ENCODE measurements at regions not wholly inside any gene's neighbourhood (a gene's known extent, or its start where the extent isn't known, plus 50 kb on each side); places are given as distances from the start of the nearest gene placed in this dataset.

DNA sequence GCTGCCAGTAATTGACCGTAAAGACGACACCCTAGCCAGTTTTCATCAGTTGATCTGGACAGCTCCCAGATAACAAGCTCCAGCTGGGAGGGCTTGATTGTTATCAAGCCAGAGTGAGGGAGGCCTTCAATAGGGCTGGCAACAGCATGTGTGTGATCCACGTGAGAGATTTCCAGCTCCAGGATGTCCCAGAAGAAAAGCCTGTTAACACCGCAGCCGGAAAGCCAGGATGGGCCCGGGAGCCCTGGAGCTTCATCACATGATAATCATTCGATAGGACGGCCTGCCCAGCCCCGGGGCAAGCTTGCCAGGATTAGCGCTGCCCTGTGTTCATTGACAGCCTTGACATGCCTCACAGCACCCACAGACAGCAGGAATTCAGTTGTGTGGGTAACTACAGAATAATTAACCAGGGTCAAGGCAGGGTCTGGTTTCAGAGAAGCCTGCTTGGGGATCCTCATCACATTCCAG lies 182.5 kb downstream of the C1D start:
- Histone ChIP-seq H3K27me3 (ENCODE audit: control insufficient read depth in 2 of 2, insufficient read depth in 2 of 2, low read length in 2 of 2) (no peaks in the 10 kb centered on the region), H4K20me1 (replicated peaks; ENCODE audit: control insufficient read depth, extremely low read depth, insufficient read depth, low read length) (no peaks in the 10 kb centered on the region), H3K4me3 (replicated peaks in 1 of 3; ENCODE audit: insufficient read depth in 1 of 3, low read depth in 1 of 3, low read length in 3 of 3) (no peak overlapping the region), H3K9me1 (replicated peaks; ENCODE audit: control insufficient read depth, extremely low read depth, insufficient read depth, low read length) (no peaks in the 10 kb centered on the region), H2AFZ (ENCODE audit: low read depth, low read length) (no peak overlapping the region), H3K79me2 (ENCODE audit: control insufficient read depth, insufficient read depth, low read length) (no peaks in the 10 kb centered on the region), H3K4me1 (ENCODE audit: control insufficient read depth, extremely low read depth, insufficient read depth, low read length) (no peaks in the 10 kb centered on the region), H3K36me3 (ENCODE audit: control insufficient read depth in 2 of 2, extremely low read depth in 1 of 2, insufficient read depth in 2 of 2, low read length in 2 of 2) (no peaks in the 10 kb centered on the region), H3K9ac (replicated peaks; ENCODE audit: extremely low read depth, insufficient read depth, low read length) (no peak overlapping the region), H3K9me3 (replicated peaks; ENCODE audit: control insufficient read depth, insufficient read depth, low read length) (no peaks in the 10 kb centered on the region), H3K4me2 (ENCODE audit: insufficient read depth, low read length) (no peak overlapping the region), H3K27ac (ENCODE audit: insufficient read depth, low read depth, low read length) (no peak overlapping the region)
- ChIA-PET CTCF (interaction anchor here (1.0 to 2.7 kb wide), 5 partner anchors 8 to 151 kb away, joined by 3 to 11 read pairs (median 4); no protein-coding TSS in a partner anchor), POLR2A (no interaction called here)
- no TSS peak for BruUV-seq (replicated peaks)
- TF ChIP-seq GATA2 (IDR thresholded peaks at IDR 0.05; ENCODE audit: insufficient read depth, insufficient read length, low read depth, low read length), result peak; percentile 42
- no peak for TF ChIP-seq EZH2 (IDR thresholded peaks at IDR 0.05; ENCODE audit: borderline replicate concordance, low read depth, low read length, severe bottlenecking)
- TF ChIP-seq MYC (IDR thresholded peaks at IDR 0.05; ENCODE audit: low read depth, low read length), result no peak
- TF ChIP-seq POLR2A (IDR thresholded peaks at IDR 0.05; ENCODE audit: low read depth, low read length), result no peak
- dilution Hi-C loops (cut with MboI; ENCODE audit: extremely low pct_ligation_motif_present, low sequenced_read_pairs) (no loop called here), intact Hi-C loops (cut with micrococcal nuclease) (no loop called here)
- no peak for FAIRE-seq
- DNase-seq (ENCODE audit: low read depth, low spot score), result no peak

DNA sequence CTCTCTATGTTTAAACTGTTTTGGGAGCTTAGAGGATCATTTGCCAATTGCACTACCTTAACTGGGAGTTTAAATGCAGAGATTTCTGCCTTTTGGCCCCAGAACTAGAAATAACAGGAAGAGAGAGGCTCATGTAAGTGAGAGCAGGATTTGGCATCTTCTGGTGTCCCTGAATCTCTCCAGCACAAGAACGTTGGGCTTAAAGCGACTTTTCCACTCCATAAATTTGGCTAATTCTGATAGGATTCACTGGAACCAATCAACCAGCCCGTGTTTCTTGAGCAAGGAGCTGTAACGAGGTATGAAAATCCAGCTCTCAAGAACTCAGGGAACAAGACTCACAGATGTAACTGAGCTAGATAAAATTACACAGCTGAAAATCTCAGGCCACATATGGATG lies 181.0 kb downstream of the C1D start:
- no peaks in the 10 kb centered on the region for H3K79me2 ChIP-seq (ENCODE audit: control insufficient read depth, insufficient read depth, low read length)
- POLR2A ChIA-PET, result no interaction called here
- H3K9ac ChIP-seq (replicated peaks; ENCODE audit: extremely low read depth, insufficient read depth, low read length), result no peak overlapping the region
- CTCF ChIA-PET, result interaction anchor here (1.5 kb wide), 1 partner anchor 17 kb away, joined by 5 read pairs; no protein-coding TSS in a partner anchor
- no peaks in the 10 kb centered on the region for H3K9me1 ChIP-seq (replicated peaks; ENCODE audit: control insufficient read depth, extremely low read depth, insufficient read depth, low read length)
- H3K9me3 ChIP-seq (replicated peaks; ENCODE audit: control insufficient read depth, insufficient read depth, low read length), result no peaks in the 10 kb centered on the region
- no peak overlapping the region for H3K4me3 ChIP-seq (replicated peaks in 1 of 3; ENCODE audit: insufficient read depth in 1 of 3, low read depth in 1 of 3, low read length in 3 of 3)
- no peak for FAIRE-seq
- no peak overlapping the region for H2AFZ ChIP-seq (ENCODE audit: low read depth, low read length)
- intact Hi-C loops (cut with micrococcal nuclease) (no loop called here), dilution Hi-C loops (cut with MboI; ENCODE audit: extremely low pct_ligation_motif_present, low sequenced_read_pairs) (no loop called here)
- TF ChIP-seq EZH2 (IDR thresholded peaks at IDR 0.05; ENCODE audit: borderline replicate concordance, low read depth, low read length, severe bottlenecking) (no peak), FOS (IDR thresholded peaks at IDR 0.05; ENCODE audit: borderline replicate concordance, insufficient read depth, low read length) (no peak), POLR2A (IDR thresholded peaks at IDR 0.05; ENCODE audit: low read depth, low read length) (no peak), JUN (IDR thresholded peaks at IDR 0.05; ENCODE audit: borderline replicate concordance, insufficient read depth, insufficient read length, low read depth) (no peak), GATA2 (IDR thresholded peaks at IDR 0.05; ENCODE audit: insufficient read depth, insufficient read length, low read depth, low read length) (no peak), MYC (IDR thresholded peaks at IDR 0.05; ENCODE audit: low read depth, low read length) (no peak), POLR2AphosphoS5 (IDR thresholded peaks at IDR 0.05; ENCODE audit: insufficient read depth, low read depth, low read length) (no peak), CTCF (IDR thresholded peaks at IDR 0.05; ENCODE audit: extremely low read depth in 1 of 2, insufficient read depth in 1 of 2, low read depth in 1 of 2, low read length in 2 of 2) (no peak)
- TF ChIP-seq, protein P1, sequence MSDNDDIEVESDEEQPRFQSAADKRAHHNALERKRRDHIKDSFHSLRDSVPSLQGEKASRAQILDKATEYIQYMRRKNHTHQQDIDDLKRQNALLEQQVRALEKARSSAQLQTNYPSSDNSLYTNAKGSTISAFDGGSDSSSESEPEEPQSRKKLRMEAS (IDR thresholded peaks at IDR 0.05; ENCODE audit: insufficient read depth, insufficient read length), result no peak
- no peaks in the 10 kb centered on the region for H4K20me1 ChIP-seq (replicated peaks; ENCODE audit: control insufficient read depth, extremely low read depth, insufficient read depth, low read length)
- H3K4me2 ChIP-seq (ENCODE audit: insufficient read depth, low read length), result no peak overlapping the region
- H3K27ac ChIP-seq (ENCODE audit: insufficient read depth, low read depth, low read length), result no peak overlapping the region
- no peaks in the 10 kb centered on the region for H3K27me3 ChIP-seq (ENCODE audit: control insufficient read depth in 2 of 2, insufficient read depth in 2 of 2, low read length in 2 of 2)
- no peaks in the 10 kb centered on the region for H3K36me3 ChIP-seq (ENCODE audit: control insufficient read depth in 2 of 2, extremely low read depth in 1 of 2, insufficient read depth in 2 of 2, low read length in 2 of 2)
- no peak for DNase-seq (ENCODE audit: low read depth, low spot score)
- no peaks in the 10 kb centered on the region for H3K4me1 ChIP-seq (ENCODE audit: control insufficient read depth, extremely low read depth, insufficient read depth, low read length)
- BruUV-seq (replicated peaks), result no TSS peak
